ENCODE measurements at regions not wholly inside any gene's neighbourhood (a gene's known extent, or its start where the extent isn't known, plus 50 kb on each side); places are given as distances from the start of the nearest gene placed in this dataset.
A peak's percentile ranks its signal among the peaks of the same experiment; 100 is the strongest.

- peaks cover 20% of the 10 kb centered on the region for H3K27me3 Mint-ChIP-seq
- TF ChIP-seq CTCF (IDR thresholded peaks at IDR 0.05; ENCODE audit: unreplicated experiment), result no peak
- H3K27ac Mint-ChIP-seq, result peak overlapping the region; percentile 87
- DNase-seq (ENCODE audit: low spot score, unreplicated experiment), result no peak
- no peaks in the 10 kb centered on the region for H3K36me3 Mint-ChIP-seq (ENCODE audit: insufficient read depth)
- peaks cover 18% of the 10 kb centered on the region for H3K4me1 Mint-ChIP-seq (ENCODE audit: low read depth)
- no peaks in the 10 kb centered on the region for H3K9me3 Mint-ChIP-seq (ENCODE audit: low read depth)
- peak overlapping the region; percentile 28 for H3K4me3 Mint-ChIP-seq (ENCODE audit: low read depth)
These were observed 59.5 kb upstream of the GGTLC1 start for GRCh38 chr20:24048024-24048611.

- Mint-ChIP-seq H3K9me3 (ENCODE audit: low read depth) (no peaks in the 10 kb centered on the region), H3K36me3 (ENCODE audit: insufficient read depth) (no peaks in the 10 kb centered on the region), H3K4me1 (ENCODE audit: low read depth) (peaks cover 18% of the 10 kb centered on the region), H3K27ac (no peak overlapping the region), H3K27me3 (peaks cover 17% of the 10 kb centered on the region), H3K4me3 (ENCODE audit: low read depth) (no peak overlapping the region)
- no peak for DNase-seq (ENCODE audit: low spot score, unreplicated experiment)
- TF ChIP-seq CTCF (IDR thresholded peaks at IDR 0.05; ENCODE audit: unreplicated experiment), result no peak
These were observed 58.3 kb upstream of the GGTLC1 start for GRCh38 chr20:24046888-24047287.

GRCh38 chr20:24045621-24046318 lies 57.2 kb upstream of the GGTLC1 start:
- no peak for DNase-seq (ENCODE audit: low spot score, unreplicated experiment)
- no peak for TF ChIP-seq CTCF (IDR thresholded peaks at IDR 0.05; ENCODE audit: unreplicated experiment)
- no peak overlapping the region for H3K27ac Mint-ChIP-seq
- no peaks in the 10 kb centered on the region for H3K36me3 Mint-ChIP-seq (ENCODE audit: insufficient read depth)
- H3K9me3 Mint-ChIP-seq (ENCODE audit: low read depth), result no peaks in the 10 kb centered on the region
- H3K27me3 Mint-ChIP-seq, result peaks cover 7% of the 10 kb centered on the region
- no peak overlapping the region for H3K4me3 Mint-ChIP-seq (ENCODE audit: low read depth)
- peaks cover 18% of the 10 kb centered on the region for H3K4me1 Mint-ChIP-seq (ENCODE audit: low read depth)

- peaks cover 6% of the 10 kb centered on the region for H3K4me1 Mint-ChIP-seq (ENCODE audit: low read depth)
- H3K4me3 Mint-ChIP-seq (ENCODE audit: low read depth), result no peak overlapping the region
- TF ChIP-seq CTCF (IDR thresholded peaks at IDR 0.05; ENCODE audit: unreplicated experiment), result no peak
- DNase-seq (ENCODE audit: low spot score, unreplicated experiment), result no peak
- no peak overlapping the region for H3K27ac Mint-ChIP-seq
- no peaks in the 10 kb centered on the region for H3K9me3 Mint-ChIP-seq (ENCODE audit: low read depth)
- no peaks in the 10 kb centered on the region for H3K36me3 Mint-ChIP-seq (ENCODE audit: insufficient read depth)
- H3K27me3 Mint-ChIP-seq, result peaks cover 7% of the 10 kb centered on the region
These were observed 54.7 kb upstream of the GGTLC1 start for GRCh38 chr20:24043294-24043693.

GRCh38 chr20:24042646-24043045 lies 54.1 kb upstream of the GGTLC1 start:
- no peaks in the 10 kb centered on the region for H3K36me3 Mint-ChIP-seq (ENCODE audit: insufficient read depth)
- H3K9me3 Mint-ChIP-seq (ENCODE audit: low read depth), result no peaks in the 10 kb centered on the region
- no peak overlapping the region for H3K27ac Mint-ChIP-seq
- H3K4me1 Mint-ChIP-seq (ENCODE audit: low read depth), result no peaks in the 10 kb centered on the region
- DNase-seq (ENCODE audit: low spot score, unreplicated experiment), result no peak
- peaks cover 9% of the 10 kb centered on the region for H3K27me3 Mint-ChIP-seq
- no peak for TF ChIP-seq CTCF (IDR thresholded peaks at IDR 0.05; ENCODE audit: unreplicated experiment)
- H3K4me3 Mint-ChIP-seq (ENCODE audit: low read depth), result no peak overlapping the region

Data from progenitor cell of endocrine pancreas (in vitro differentiated cells).